LNCAP (cell line): ENCODE measurements at regions not wholly inside any gene's neighbourhood (a gene's known extent, or its start where the extent isn't known, plus 50 kb on each side); places are given as distances from the start of the nearest gene placed in this dataset.

Source experiments
- TF ChIP-seq, protein P1 (sequence below): fragments of 450-650 bp; IDR thresholded peaks from 2 replicates; pipeline ENCODE4 v1.5.1; 2017; ENCODE audit warnings: mild to moderate bottlenecking

DNA sequence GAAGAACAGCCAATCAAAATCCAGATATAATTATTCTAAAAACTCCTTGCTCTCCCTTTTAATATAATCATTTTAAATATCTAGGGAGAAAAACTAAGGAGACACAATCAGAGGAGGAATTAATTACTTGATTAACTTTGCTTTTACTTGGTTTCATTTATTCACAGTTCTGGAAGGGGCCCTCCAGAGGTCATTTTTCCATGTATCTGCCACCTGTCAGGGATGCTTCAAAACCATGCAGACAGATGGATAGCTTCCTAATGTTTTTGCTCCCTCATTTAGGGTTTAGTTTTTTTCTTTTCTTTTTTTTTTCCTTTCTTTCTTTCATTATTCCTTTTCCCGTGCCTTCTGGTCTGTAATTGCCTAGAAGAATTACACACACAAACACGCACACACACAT lies 438.1 kb upstream of the ARPP21 start:
- TF ChIP-seq, protein P1, sequence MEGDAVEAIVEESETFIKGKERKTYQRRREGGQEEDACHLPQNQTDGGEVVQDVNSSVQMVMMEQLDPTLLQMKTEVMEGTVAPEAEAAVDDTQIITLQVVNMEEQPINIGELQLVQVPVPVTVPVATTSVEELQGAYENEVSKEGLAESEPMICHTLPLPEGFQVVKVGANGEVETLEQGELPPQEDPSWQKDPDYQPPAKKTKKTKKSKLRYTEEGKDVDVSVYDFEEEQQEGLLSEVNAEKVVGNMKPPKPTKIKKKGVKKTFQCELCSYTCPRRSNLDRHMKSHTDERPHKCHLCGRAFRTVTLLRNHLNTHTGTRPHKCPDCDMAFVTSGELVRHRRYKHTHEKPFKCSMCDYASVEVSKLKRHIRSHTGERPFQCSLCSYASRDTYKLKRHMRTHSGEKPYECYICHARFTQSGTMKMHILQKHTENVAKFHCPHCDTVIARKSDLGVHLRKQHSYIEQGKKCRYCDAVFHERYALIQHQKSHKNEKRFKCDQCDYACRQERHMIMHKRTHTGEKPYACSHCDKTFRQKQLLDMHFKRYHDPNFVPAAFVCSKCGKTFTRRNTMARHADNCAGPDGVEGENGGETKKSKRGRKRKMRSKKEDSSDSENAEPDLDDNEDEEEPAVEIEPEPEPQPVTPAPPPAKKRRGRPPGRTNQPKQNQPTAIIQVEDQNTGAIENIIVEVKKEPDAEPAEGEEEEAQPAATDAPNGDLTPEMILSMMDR = no peak

DNA sequence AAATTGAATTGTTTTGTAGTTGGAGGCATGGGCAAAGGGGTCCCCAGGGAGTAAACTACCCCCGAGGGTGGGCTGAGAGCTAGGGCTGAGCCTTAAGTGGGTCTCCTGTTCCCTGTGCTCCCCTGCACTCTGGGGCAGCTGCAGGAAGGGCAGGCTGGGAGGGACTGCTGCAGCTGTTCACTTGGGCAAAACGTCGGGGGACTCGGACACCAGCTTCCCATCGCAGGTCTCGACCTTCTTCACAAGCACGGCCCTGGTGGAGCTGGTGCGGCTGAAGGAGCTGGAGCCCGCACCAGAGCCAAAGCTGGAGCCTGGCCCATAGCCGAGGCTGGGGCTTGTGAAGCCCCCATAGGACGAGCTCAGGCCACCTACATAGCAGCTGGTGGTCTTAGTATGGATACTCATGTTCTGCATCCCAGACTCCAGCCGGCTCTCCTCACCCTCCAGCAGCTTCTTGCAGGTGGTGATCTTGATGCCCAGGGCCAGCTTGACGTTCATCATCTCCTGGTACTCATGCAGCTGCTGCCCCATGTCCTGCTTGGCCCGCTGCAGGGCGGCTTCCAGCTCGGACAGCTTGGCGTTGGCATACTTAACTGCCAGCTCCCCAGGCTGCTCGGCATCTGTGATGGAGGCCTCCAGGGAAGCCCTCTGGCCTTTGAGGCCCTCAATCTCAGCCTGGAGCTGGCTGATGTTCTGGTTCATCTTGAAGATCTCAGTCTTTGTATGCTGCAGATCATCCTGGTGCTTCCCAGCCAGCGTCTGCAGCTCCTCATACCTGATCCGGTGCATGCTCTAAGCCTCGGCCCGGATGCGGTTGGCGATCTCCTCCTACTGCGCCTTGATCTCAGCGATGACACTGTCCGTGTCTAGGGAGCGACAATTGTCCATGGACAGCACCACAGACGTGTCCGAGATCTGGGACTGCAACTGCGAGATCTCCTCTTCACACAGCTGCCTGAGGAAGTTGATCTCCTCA lies 423.5 kb upstream of the ARPP21 start:
- TF ChIP-seq, protein P1 = no peak

- TF ChIP-seq, protein P1 = no peak
Measured at GRCh38 chr3:35216501-35217266, 422.6 kb upstream of the ARPP21 start.

DNA sequence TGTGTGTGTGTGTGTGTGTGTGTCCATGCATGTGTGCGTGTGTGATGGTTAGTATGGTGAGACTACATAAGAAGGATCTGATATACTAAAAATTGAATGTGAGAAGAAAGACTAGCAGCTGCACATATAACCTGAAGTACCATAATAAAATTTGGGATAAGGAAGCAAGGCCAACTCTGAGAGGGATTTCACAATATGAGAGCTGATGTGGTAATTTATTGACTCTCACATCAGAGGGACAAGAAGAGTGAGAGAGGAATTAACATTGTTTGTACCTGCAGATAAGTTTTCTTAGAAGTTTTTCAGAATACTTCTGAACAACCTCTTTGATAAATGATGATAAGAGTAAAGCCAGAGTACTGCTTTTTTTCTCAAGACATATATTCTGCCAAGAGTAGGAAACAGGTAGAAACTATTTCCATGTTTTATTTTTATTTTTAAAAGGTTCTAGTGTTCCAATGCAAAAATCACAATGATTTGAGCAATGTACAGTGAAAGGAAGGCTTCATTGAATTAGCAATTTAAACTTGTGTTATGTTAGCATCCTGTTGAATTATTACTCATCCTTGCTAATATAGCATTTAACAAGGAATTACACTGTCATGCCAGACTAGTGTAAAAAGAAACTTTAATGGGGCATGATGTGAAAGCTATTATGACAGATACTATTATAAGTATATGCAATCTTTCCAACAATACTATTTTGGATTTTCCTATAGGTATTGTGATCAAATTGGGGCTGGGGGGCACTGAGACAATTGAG lies 415.5 kb upstream of the ARPP21 start:
- TF ChIP-seq, protein P1 = no peak

DNA sequence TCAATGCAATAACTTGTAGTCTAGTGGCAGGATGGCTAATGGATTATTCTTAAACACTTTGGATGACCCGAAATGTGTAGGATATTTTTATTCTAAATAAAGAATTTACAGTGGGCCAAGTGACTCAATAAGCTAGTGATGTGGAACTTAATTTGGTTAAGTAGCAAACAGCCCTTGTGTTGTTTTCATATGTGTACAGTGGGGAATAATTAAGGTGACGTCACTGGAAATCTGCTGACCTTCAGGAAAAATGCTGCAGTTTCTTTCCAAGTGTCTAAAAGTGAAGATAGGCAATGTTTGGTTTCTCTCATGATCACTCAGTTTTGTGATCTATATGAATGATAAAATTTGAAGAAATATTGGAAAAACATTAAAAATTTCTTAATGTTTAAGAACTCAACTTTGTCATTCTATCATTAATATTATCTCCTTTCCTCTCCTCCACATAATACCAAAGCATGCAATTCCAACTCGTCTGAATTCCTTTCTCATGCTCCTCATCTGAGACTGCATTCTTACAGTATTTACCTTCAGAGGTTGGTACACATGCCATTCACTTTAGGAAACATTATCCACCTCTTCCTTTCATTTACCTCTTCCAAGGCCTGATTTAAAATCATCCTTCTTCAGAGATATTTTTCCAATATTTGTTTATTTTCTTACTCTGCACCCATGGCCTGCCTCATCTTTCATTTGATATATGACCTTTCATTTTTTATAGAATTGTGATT lies 414.6 kb upstream of the ARPP21 start:
- TF ChIP-seq, protein P1 = no peak

- TF ChIP-seq, protein P1 = no peak
Measured at GRCh38 chr3:35241236-35241635, 398.1 kb upstream of the ARPP21 start.
